Activated CD4-positive, alpha-beta T cell treated with anti-CD3 and anti-CD28 coated beads for 36 hours (primary cell): ENCODE measurements at regions not wholly inside any gene's neighbourhood (a gene's known extent, or its start where the extent isn't known, plus 50 kb on each side); places are given as distances from the start of the nearest gene placed in this dataset.

Experiments
- ATAC-seq: fragments of 200-7000 bp; cut with Tn5 transposase; one replicate; pipeline ENCODE4 v1.10.0; 2021; ENCODE audit warnings: mild to moderate bottlenecking, moderate library complexity
- CTCF ChIA-PET: fragments of 350-600 bp; sonication (Branson Sonifier 250); formaldehyde crosslinking; loops from one replicate; lab custom pipeline; 2021; ENCODE audit warnings: antibody characterized with exemption; lab: Charles Lee
- POLR2A ChIA-PET: fragments of 350-600 bp; sonication (Branson Sonifier 250); formaldehyde crosslinking; loops from one replicate; lab custom pipeline; 2021; ENCODE audit warnings: antibody characterized with exemption, inconsistent platforms; lab: Charles Lee
- DNase-seq: peaks from one replicate; pipeline ENCODE4 v3.0.0-alpha.2; 2020
- H3K27ac Mint-ChIP-seq: one replicate; pipeline ENCODE4 v1.8.0; 2021; ENCODE audit warnings: mixed read lengths
- H3K27me3 Mint-ChIP-seq: one replicate; pipeline ENCODE4 v1.8.0; 2021; ENCODE audit warnings: mixed read lengths
- H3K36me3 Mint-ChIP-seq: one replicate; pipeline ENCODE4 v1.8.0; 2021; ENCODE audit warnings: low read depth, mixed read lengths
- H3K4me1 Mint-ChIP-seq: one replicate; pipeline ENCODE4 v1.8.0; 2021; ENCODE audit warnings: mixed read lengths
- H3K4me3 Mint-ChIP-seq: one replicate; pipeline ENCODE4 v1.8.0; 2021; ENCODE audit warnings: mild to moderate bottlenecking, moderate library complexity, mixed read lengths
- H3K9me3 Mint-ChIP-seq: one replicate; pipeline ENCODE4 v1.8.0; 2021; ENCODE audit warnings: low read depth, mixed read lengths
- intact Hi-C, 2 experiments: fragments of 100-400 bp; cut with DNase I in 1 of 2; cut with micrococcal nuclease in 1 of 2; formaldehyde crosslinking; loops; one replicate each; pipeline versions ENCODE4 v1.14.2 to v1.15.1; 2022 to 2024; cut with DNase I, micrococcal nuclease

- H3K9me3 Mint-ChIP-seq: peaks cover 18% of the 10 kb centered on the region
- POLR2A ChIA-PET: no interaction called here
- no peaks in the 10 kb centered on the region for H3K36me3 Mint-ChIP-seq
- no peaks in the 10 kb centered on the region for H3K4me1 Mint-ChIP-seq
- H3K4me3 Mint-ChIP-seq: no peak overlapping the region
- DNase-seq (no peak), ATAC-seq (no peak)
- no peak overlapping the region for H3K27ac Mint-ChIP-seq
- no peaks in the 10 kb centered on the region for H3K27me3 Mint-ChIP-seq
- CTCF ChIA-PET: no interaction called here
- intact Hi-C loops: no loop called here
These were observed 1183.4 kb downstream of the AMY1C start for GRCh38 chr1:104932949-104933679.

GRCh38 chr1:104933846-104934245 is 1184.1 kb downstream of the AMY1C start:
- Mint-ChIP-seq H3K27me3 (no peaks in the 10 kb centered on the region), H3K4me1 (no peaks in the 10 kb centered on the region), H3K27ac (no peak overlapping the region), H3K9me3 (peaks cover 18% of the 10 kb centered on the region), H3K4me3 (no peak overlapping the region), H3K36me3 (no peaks in the 10 kb centered on the region)
- intact Hi-C loops: no loop called here
- ChIA-PET POLR2A (no interaction called here), CTCF (no interaction called here)
- DNase-seq (no peak), ATAC-seq (no peak)

DNA sequence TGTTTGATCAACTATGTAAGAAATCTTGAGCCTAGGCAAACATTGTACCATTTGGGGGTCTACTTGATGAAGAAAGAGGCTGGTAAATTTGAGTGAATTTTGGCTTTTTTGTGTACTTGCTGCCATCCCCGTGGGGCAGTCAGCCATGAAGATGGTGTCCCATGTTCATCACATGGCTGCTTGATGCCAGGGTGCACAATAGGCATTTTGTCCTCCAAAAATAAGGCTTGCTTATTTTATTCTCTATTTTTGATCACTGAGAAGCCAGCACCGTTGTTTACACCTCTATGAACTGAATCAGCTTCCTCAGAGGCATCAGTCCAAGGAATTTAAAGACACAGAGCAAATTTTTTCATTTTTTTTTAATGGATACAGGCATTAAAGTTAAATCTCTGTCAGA is 1195.7 kb downstream of the AMY1C start:
- H3K4me3 Mint-ChIP-seq: no peak overlapping the region
- H3K36me3 Mint-ChIP-seq: no peaks in the 10 kb centered on the region
- no peak for ATAC-seq
- intact Hi-C loops: no loop called here
- ChIA-PET POLR2A (no interaction called here), CTCF (no interaction called here)
- DNase-seq: no peak
- H3K27ac Mint-ChIP-seq: no peak overlapping the region
- peaks cover 9% of the 10 kb centered on the region for H3K9me3 Mint-ChIP-seq
- H3K27me3 Mint-ChIP-seq: no peaks in the 10 kb centered on the region
- H3K4me1 Mint-ChIP-seq: no peaks in the 10 kb centered on the region

DNA sequence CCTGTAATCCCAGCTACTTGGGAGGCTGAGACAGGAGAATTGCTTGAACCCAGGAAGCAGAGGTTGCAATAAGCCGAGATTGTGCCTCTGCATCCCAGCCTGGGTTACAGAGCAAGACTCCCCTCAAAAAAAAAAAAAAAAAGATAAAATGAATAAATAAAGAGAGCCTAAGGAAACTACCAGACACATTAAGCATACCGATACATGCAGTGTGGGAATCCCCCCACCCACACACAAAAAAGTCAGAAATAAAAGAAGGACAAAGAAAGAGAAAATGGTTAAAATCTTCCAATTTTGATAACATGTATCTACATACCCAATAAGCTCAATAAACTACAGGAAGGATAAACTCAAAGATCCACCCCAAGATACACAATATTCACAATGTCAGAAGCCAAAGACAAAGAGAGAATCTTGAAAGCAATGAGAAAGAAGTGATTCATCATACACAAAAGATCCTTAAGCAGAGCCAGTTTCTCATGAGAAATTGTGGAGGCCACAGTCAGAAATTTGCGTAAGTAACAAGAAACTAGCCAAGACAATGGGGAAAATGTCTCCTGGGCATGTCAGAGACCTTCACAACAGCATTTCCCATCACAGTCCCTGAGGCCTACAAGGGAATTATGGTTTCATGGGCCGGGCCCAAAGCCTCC is 1197.0 kb downstream of the AMY1C start:
- H3K27ac Mint-ChIP-seq: no peak overlapping the region
- ChIA-PET POLR2A (no interaction called here), CTCF (no interaction called here)
- peaks cover 9% of the 10 kb centered on the region for H3K9me3 Mint-ChIP-seq
- no peak for DNase-seq
- no peaks in the 10 kb centered on the region for H3K27me3 Mint-ChIP-seq
- intact Hi-C loops: no loop called here
- no peaks in the 10 kb centered on the region for H3K4me1 Mint-ChIP-seq
- H3K36me3 Mint-ChIP-seq: no peaks in the 10 kb centered on the region
- H3K4me3 Mint-ChIP-seq: no peak overlapping the region
- ATAC-seq: no peak

DNA sequence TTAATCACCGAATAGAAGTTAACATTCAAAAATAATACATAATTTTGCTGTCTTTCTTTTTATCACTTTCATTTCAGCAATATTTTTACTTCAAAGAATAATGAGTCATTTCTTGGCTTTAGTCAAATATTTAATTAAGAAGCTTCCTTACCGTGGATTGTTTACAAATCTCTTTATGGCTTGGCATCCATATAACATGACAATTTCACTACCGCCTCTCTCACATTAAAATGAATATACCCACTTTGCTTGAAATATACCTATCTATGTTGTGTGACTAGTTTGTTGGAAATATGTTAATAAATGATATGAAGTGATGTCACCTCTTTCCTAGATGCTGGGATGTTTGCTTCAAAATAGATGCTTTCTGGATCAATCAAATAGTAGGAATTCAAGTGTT is 1203.9 kb downstream of the AMY1C start:
- no peaks in the 10 kb centered on the region for H3K36me3 Mint-ChIP-seq
- CTCF ChIA-PET: no interaction called here
- no peak overlapping the region for H3K4me3 Mint-ChIP-seq
- intact Hi-C loops: no loop called here
- no peak for DNase-seq
- H3K9me3 Mint-ChIP-seq: peaks cover 3% of the 10 kb centered on the region
- H3K27me3 Mint-ChIP-seq: no peaks in the 10 kb centered on the region
- no peak overlapping the region for H3K27ac Mint-ChIP-seq
- ATAC-seq: no peak
- no peaks in the 10 kb centered on the region for H3K4me1 Mint-ChIP-seq
- POLR2A ChIA-PET: no interaction called here

GRCh38 chr1:104973516-104973915 is 1223.8 kb downstream of the AMY1C start:
- CTCF ChIA-PET: no interaction called here
- POLR2A ChIA-PET: no interaction called here
- Mint-ChIP-seq H3K36me3 (no peaks in the 10 kb centered on the region), H3K27ac (no peak overlapping the region), H3K4me3 (no peak overlapping the region), H3K27me3 (no peaks in the 10 kb centered on the region), H3K9me3 (peaks cover 3% of the 10 kb centered on the region), H3K4me1 (no peaks in the 10 kb centered on the region)
- intact Hi-C loops: no loop called here
- DNase-seq (no peak), ATAC-seq (no peak)

DNA sequence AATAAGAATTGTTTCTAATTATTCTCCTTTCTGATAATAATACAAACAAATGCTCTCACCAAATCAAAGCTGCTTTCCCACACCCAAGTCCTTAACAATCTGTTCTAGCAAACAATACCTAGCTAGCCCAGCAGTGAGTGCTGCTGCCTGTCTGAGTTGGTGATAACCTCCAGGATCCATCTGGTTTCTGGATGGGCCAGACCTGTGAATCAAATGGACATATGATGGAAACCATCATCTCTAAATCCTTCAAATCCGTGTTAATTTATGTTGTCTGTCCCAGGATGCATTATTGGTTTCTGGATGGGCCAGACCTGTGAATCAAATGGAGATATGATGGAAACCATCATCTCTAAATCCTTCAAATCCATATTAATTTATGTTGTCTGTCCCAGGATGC is 1230.0 kb downstream of the AMY1C start:
- DNase-seq (no peak), ATAC-seq (no peak)
- ChIA-PET POLR2A (no interaction called here), CTCF (interaction anchor here (1.2 kb wide), 1 partner anchor 14 kb away, joined by 3 read pairs; no protein-coding TSS in a partner anchor)
- peaks cover 10% of the 10 kb centered on the region for H3K9me3 Mint-ChIP-seq
- H3K36me3 Mint-ChIP-seq: no peaks in the 10 kb centered on the region
- intact Hi-C loops: no loop called here
- H3K27ac Mint-ChIP-seq: no peak overlapping the region
- no peaks in the 10 kb centered on the region for H3K4me1 Mint-ChIP-seq
- H3K4me3 Mint-ChIP-seq: no peak overlapping the region
- H3K27me3 Mint-ChIP-seq: no peaks in the 10 kb centered on the region

DNA sequence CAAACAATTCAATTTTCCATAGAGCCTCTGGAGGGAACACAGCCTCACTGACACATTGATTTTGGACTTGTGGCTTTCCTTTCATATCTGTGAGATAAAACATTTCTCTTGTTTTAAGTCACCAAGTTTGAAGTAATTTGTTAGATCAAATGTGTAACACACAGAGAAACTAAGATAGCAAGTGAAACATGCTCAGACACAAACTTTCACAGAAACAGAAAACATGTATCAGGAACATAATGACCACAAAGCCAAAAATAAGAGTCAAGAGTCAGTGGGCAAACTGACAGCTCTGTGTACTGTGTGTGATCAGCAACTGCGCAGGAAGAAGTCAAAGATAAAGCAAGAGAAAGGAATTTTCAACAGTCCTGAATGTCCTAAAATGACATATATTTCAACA is 1237.5 kb downstream of the AMY1C start:
- CTCF ChIA-PET: no interaction called here
- intact Hi-C loops: no loop called here
- H3K36me3 Mint-ChIP-seq: no peaks in the 10 kb centered on the region
- no peak overlapping the region for H3K4me3 Mint-ChIP-seq
- ATAC-seq: no peak
- POLR2A ChIA-PET: no interaction called here
- no peaks in the 10 kb centered on the region for H3K4me1 Mint-ChIP-seq
- no peak for DNase-seq
- H3K27me3 Mint-ChIP-seq: no peaks in the 10 kb centered on the region
- H3K9me3 Mint-ChIP-seq: peaks cover 22% of the 10 kb centered on the region
- no peak overlapping the region for H3K27ac Mint-ChIP-seq

- Mint-ChIP-seq H3K27ac (no peak overlapping the region), H3K9me3 (peaks cover 20% of the 10 kb centered on the region), H3K36me3 (no peaks in the 10 kb centered on the region), H3K4me3 (no peak overlapping the region), H3K27me3 (no peaks in the 10 kb centered on the region), H3K4me1 (no peaks in the 10 kb centered on the region)
- no peak for ATAC-seq
- ChIA-PET CTCF (no interaction called here), POLR2A (no interaction called here)
- DNase-seq: no peak
- intact Hi-C loops: no loop called here
These were observed 1239.3 kb downstream of the AMY1C start for GRCh38 chr1:104989012-104989411.

- POLR2A ChIA-PET: no interaction called here
- H3K4me3 Mint-ChIP-seq: no peak overlapping the region
- no peak for ATAC-seq
- H3K27ac Mint-ChIP-seq: no peak overlapping the region
- H3K4me1 Mint-ChIP-seq: no peaks in the 10 kb centered on the region
- intact Hi-C loops: loop anchor here in 1 of 2 experiments (10.0 kb wide), 1 partner anchor 63 kb away; no protein-coding TSS in a partner anchor
- no peaks in the 10 kb centered on the region for H3K27me3 Mint-ChIP-seq
- no peak for DNase-seq
- peaks cover 14% of the 10 kb centered on the region for H3K9me3 Mint-ChIP-seq
- H3K36me3 Mint-ChIP-seq: no peaks in the 10 kb centered on the region
- CTCF ChIA-PET: no interaction called here
These were observed 1242.0 kb downstream of the AMY1C start for GRCh38 chr1:104991702-104992101.

- ATAC-seq: no peak
- H3K27me3 Mint-ChIP-seq: no peaks in the 10 kb centered on the region
- ChIA-PET POLR2A (no interaction called here), CTCF (no interaction called here)
- no peaks in the 10 kb centered on the region for H3K4me1 Mint-ChIP-seq
- no peak for DNase-seq
- H3K27ac Mint-ChIP-seq: no peak overlapping the region
- H3K4me3 Mint-ChIP-seq: no peak overlapping the region
- H3K9me3 Mint-ChIP-seq: no peaks in the 10 kb centered on the region
- H3K36me3 Mint-ChIP-seq: no peaks in the 10 kb centered on the region
- intact Hi-C loops: loop anchor here in 1 of 2 experiments (10.0 kb wide), 1 partner anchor 64 kb away; no protein-coding TSS in a partner anchor
These were observed 1251.1 kb downstream of the AMY1C start for GRCh38 chr1:105000793-105001192.

DNA sequence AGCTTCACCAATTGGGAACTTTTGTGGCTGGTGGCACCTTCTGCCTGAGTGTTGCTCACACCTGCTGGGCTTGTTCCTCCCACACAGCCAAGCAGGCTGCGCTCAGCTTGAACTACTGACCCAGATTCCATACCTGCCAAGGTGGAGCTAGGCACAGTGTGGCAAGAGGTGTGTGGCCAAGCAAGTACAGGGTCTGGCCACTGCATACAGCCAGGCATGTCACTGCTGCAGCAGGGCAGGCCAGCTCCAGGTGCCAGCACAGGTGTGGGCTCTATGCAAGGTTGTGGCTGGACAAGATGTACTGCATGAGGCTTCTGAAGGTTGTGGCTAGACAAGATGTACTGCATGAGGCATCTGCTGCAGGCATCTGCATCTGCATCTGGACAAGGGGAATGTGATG is 1254.8 kb downstream of the AMY1C start:
- no peaks in the 10 kb centered on the region for H3K4me1 Mint-ChIP-seq
- CTCF ChIA-PET: no interaction called here
- no peaks in the 10 kb centered on the region for H3K9me3 Mint-ChIP-seq
- DNase-seq: no peak
- no peak overlapping the region for H3K4me3 Mint-ChIP-seq
- H3K36me3 Mint-ChIP-seq: no peaks in the 10 kb centered on the region
- no peaks in the 10 kb centered on the region for H3K27me3 Mint-ChIP-seq
- H3K27ac Mint-ChIP-seq: no peak overlapping the region
- no peak for ATAC-seq
- intact Hi-C loops: loop anchor here in 1 of 2 experiments (10.0 kb wide), 1 partner anchor 60 kb away; no protein-coding TSS in a partner anchor
- POLR2A ChIA-PET: no interaction called here
